Right lobe of liver (tissue), 6 donors: ENCODE measurements at regions not wholly inside any gene's neighbourhood (a gene's known extent, or its start where the extent isn't known, plus 50 kb on each side); places are given as distances from the start of the nearest gene placed in this dataset.
A peak's percentile ranks its signal among the peaks of the same experiment; 100 is the strongest.

Source experiments
- ATAC-seq, 4 donors: fragments of 200-7000 bp; cut with Tn5 transposase; one replicate each; pipeline ENCODE4 v1.9.1; 2020; ENCODE audit warnings: mild to moderate bottlenecking in 4 of 4, moderate library complexity in 4 of 4
- DNase-seq, 3 donors: peaks; one replicate each; pipeline ENCODE4 v3.0.0-alpha.2; 2020
- H3K27ac ChIP-seq, 3 donors: fragments of 200-600 bp; one replicate each; pipeline ENCODE4 v1.8.0; 2022
- H3K27me3 ChIP-seq, 2 donors: fragments of 200-600 bp; one replicate each; pipeline ENCODE4 v1.8.0; 2022
- H3K36me3 ChIP-seq, 4 donors: fragments of 200-600 bp; sonication (generic) in 1 of 4; one replicate each; pipeline versions ENCODE4 v1.5.1 to v1.8.0; 2017 to 2022; ENCODE audit warnings: control low read depth in 1 of 4
- H3K4me1 ChIP-seq, 4 donors: fragments of 200-600 bp; sonication (generic) in 1 of 4; one replicate each; pipeline versions ENCODE4 v1.5.1 to v1.8.0; 2017 to 2022; ENCODE audit warnings: control low read depth in 1 of 4
- H3K4me3 ChIP-seq, 3 donors: fragments of 200-600 bp; one replicate each; pipeline ENCODE4 v1.8.0; 2022
- H3K9me3 ChIP-seq, 4 donors: fragments of 200-600 bp; sonication (generic) in 1 of 4; one replicate each; pipeline versions ENCODE4 v1.5.1 to v1.8.0; 2017 to 2022; ENCODE audit warnings: control low read depth in 1 of 4
- POLR2A ChIP-seq: fragments of 450-650 bp; IDR thresholded peaks from one replicate; pipeline ENCODE4 v1.6.1; 2017; ENCODE audit warnings: antibody characterized with exemption, mild to moderate bottlenecking
- WGBS: methylation state at CpG from one replicate; pipeline ENCODE4 v1.1.6; 2018; ENCODE audit warnings: low coverage, low lambda C conversion rate; ENCODE audit not compliant: insufficient coverage; ENCODE audit errors: missing lambda C conversion rate; 5-methylcytosine and 5-hydroxymethylcytosine counted together
- intact Hi-C, 2 donors: fragments of 100-400 bp; cut with DNase I; formaldehyde crosslinking; loops; one replicate each; pipeline versions ENCODE4 v1.11.2 to v1.14.1; 2022
- TF ChIP-seq, protein P1 (sequence below), 4 donors: fragments of 200-600 bp in 3 of 4; fragments of 450-650 bp in 1 of 4; IDR thresholded peaks; one replicate each; pipeline versions ENCODE4 v1.5.1 to v1.8.0; 2016 to 2022; ENCODE audit warnings: antibody characterized with exemption in 4 of 4, mild to moderate bottlenecking in 2 of 4
- donor health status: DM: no; HTN: yes; CAD: no.
- donor health status: DM: no; HTN: no; CAD: no.
- donor health status: DM: no; HTN: no; CAD: no.
- donor health status: DM: no; HTN: yes; CAD: no.
- donor health status: DM: no; HTN: yes; CAD: no.

- no peaks in the 10 kb centered on the region for H3K9me3 ChIP-seq
- H3K4me3 ChIP-seq = no peak overlapping the region
- H3K36me3 ChIP-seq = no peaks in the 10 kb centered on the region
- no peak overlapping the region for H3K27ac ChIP-seq
- intact Hi-C loops = no loop called here
- H3K27me3 ChIP-seq = no peaks in the 10 kb centered on the region
- TF ChIP-seq, protein P1, sequence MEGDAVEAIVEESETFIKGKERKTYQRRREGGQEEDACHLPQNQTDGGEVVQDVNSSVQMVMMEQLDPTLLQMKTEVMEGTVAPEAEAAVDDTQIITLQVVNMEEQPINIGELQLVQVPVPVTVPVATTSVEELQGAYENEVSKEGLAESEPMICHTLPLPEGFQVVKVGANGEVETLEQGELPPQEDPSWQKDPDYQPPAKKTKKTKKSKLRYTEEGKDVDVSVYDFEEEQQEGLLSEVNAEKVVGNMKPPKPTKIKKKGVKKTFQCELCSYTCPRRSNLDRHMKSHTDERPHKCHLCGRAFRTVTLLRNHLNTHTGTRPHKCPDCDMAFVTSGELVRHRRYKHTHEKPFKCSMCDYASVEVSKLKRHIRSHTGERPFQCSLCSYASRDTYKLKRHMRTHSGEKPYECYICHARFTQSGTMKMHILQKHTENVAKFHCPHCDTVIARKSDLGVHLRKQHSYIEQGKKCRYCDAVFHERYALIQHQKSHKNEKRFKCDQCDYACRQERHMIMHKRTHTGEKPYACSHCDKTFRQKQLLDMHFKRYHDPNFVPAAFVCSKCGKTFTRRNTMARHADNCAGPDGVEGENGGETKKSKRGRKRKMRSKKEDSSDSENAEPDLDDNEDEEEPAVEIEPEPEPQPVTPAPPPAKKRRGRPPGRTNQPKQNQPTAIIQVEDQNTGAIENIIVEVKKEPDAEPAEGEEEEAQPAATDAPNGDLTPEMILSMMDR (IDR thresholded peaks at IDR 0.05) = no peak
- TF ChIP-seq POLR2A = no peak
- WGBS = 81% methylated on average over 3 of the region's 3 CpGs
- no peaks in the 10 kb centered on the region for H3K4me1 ChIP-seq
- DNase-seq = no peak
- no peak for ATAC-seq
Measured at GRCh38 chr6:154664287-154664686, 68.9 kb upstream of the SCAF8 start.

DNA sequence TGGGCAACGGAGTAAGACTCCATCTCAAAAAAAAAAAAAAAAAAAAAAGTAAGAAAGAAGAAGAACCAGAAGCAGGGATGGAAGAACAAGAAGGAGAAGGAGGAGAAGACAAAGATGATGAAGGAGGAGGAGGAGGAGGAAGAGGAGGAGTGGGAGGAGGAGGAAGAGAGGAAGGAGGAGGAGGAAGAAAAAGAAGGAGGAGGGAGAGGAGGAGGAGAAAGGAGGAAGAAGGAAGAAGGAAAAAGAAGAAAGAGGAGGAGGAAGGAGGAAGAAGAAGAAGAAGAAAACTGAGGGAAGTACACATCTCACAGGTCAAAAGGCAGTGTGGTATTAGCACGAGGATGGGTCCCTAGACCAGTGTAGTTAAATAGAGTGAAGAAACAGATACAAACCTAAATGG lies 65.1 kb upstream of the SCAF8 start:
- ATAC-seq (no peak), DNase-seq (no peak)
- intact Hi-C loops = no loop called here
- Histone ChIP-seq H3K36me3 (no peaks in the 10 kb centered on the region), H3K4me3 (no peak overlapping the region), H3K4me1 (no peaks in the 10 kb centered on the region), H3K27ac (no peak overlapping the region), H3K27me3 (no peaks in the 10 kb centered on the region), H3K9me3 (no peaks in the 10 kb centered on the region)
- 66% methylated on average over 2 of the region's 2 CpGs for WGBS
- TF ChIP-seq, protein P1 (IDR thresholded peaks at IDR 0.05) = no peak
- TF ChIP-seq POLR2A = no peak

DNA sequence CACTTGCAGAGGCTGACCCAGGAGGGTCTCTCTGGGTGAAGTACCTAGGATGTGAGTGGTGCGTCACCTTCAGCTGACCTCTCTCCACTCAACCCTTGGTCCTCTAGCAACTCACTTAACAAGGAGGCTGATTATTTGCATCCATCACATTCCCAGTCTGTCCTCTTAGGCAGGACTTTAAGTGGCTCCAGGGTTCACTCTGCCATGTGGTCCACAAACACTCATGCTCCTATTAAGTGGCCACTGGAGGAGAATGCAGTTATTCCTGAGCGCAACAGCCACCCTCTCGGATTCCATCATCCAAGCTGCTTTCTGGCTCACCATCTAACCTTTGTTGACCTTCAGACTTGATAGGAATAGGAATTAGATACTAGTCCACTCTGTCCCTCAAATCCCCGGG lies 61.1 kb upstream of the SCAF8 start:
- H3K4me1 ChIP-seq = no peaks in the 10 kb centered on the region
- intact Hi-C loops = loop anchor here in 1 of 2 donors (10.0 kb wide), 1 partner anchor 143 kb away; no protein-coding TSS in a partner anchor
- DNase-seq (no peak), ATAC-seq (no peak)
- no peaks in the 10 kb centered on the region for H3K36me3 ChIP-seq
- TF ChIP-seq POLR2A = no peak
- TF ChIP-seq, protein P1 (IDR thresholded peaks at IDR 0.05) = no peak
- H3K9me3 ChIP-seq = no peaks in the 10 kb centered on the region
- H3K4me3 ChIP-seq = no peak overlapping the region
- no peak overlapping the region for H3K27ac ChIP-seq
- WGBS = 100% methylated on average over 1 of the region's 4 CpGs
- H3K27me3 ChIP-seq = no peaks in the 10 kb centered on the region

DNA sequence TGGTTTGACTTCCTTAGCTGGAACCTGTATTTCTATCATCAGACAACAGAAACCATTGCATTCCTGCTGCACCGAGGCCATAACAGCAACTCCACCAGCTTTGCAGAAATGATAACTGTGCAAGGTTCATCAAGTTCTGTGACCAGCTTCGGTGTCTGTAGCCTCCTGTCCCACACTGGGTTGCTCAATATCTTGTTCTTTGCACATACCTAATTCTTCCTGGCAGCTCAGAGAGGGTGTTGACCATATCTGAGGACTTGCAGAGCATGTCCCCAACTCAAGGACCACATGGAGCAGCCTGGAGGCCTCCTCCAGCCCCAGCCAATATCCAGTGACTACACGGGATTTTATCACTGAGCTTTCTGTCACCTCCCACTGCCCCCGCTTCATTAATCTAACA lies 59.3 kb upstream of the SCAF8 start:
- no peak for TF ChIP-seq POLR2A
- TF ChIP-seq, protein P1 (IDR thresholded peaks at IDR 0.05) = no peak
- H3K9me3 ChIP-seq = no peaks in the 10 kb centered on the region
- H3K27me3 ChIP-seq = no peaks in the 10 kb centered on the region
- H3K4me1 ChIP-seq = no peaks in the 10 kb centered on the region
- ATAC-seq = peak in 1 of 4 donors; percentile 7
- intact Hi-C loops = loop anchor here in 1 of 2 donors (10.0 kb wide), 1 partner anchor 141 kb away; no protein-coding TSS in a partner anchor
- H3K27ac ChIP-seq = no peak overlapping the region
- H3K4me3 ChIP-seq = no peak overlapping the region
- H3K36me3 ChIP-seq = no peaks in the 10 kb centered on the region
- no peak for DNase-seq
- WGBS = 36% methylated on average over 4 of the region's 4 CpGs

DNA sequence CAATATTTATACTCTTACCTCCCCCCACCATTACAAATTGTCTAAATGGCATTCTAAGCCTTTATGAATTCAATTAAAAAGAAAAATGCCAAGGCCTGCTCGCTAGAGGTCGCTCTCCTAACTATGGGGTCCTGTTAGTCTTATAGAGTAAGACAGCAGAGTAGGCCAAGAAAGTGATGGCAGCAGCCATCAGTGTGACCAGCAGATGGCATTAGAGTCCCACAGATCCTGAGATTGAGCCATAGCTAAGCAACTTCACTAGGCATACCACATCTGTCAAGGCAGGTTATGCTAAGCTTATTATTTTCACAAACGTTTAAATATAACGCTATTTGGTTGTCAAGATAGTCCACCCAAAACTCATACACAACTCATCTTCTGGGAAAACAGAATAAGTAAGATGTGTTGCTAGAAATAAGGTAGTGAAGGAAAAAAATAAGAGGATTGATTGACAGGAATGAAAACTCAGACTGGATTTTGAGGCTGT lies 57.6 kb upstream of the SCAF8 start:
- intact Hi-C loops = loop anchor here in 1 of 2 donors (10.0 kb wide), 1 partner anchor 139 kb away; no protein-coding TSS in a partner anchor
- no peaks in the 10 kb centered on the region for H3K4me1 ChIP-seq
- TF ChIP-seq, protein P1 (IDR thresholded peaks at IDR 0.05) = peak; percentile 99 to 100 (median 100)
- TF ChIP-seq POLR2A = no peak
- 0% methylated on average over 4 of the region's 4 CpGs for WGBS
- H3K27ac ChIP-seq = no peak overlapping the region
- H3K4me3 ChIP-seq = no peak overlapping the region
- H3K27me3 ChIP-seq = no peaks in the 10 kb centered on the region
- no peaks in the 10 kb centered on the region for H3K9me3 ChIP-seq
- DNase-seq (peak; percentile 74 to 87 (median 77)), ATAC-seq (peak; percentile 100)
- no peaks in the 10 kb centered on the region for H3K36me3 ChIP-seq
